H1 (cell line): ENCODE measurements at regions not wholly inside any gene's neighbourhood (a gene's known extent, or its start where the extent isn't known, plus 50 kb on each side); places are given as distances from the start of the nearest gene placed in this dataset.

ENCODE experiments used
- KDM4A ChIP-seq: IDR thresholded peaks from one replicate; pipeline ENCODE4 v1.7.1; 2012; ENCODE audit warnings: low read depth, mild to moderate bottlenecking, moderate library complexity, low read length, inconsistent platforms; ENCODE audit not compliant: severe bottlenecking
- TF ChIP-seq, protein P1 (sequence below): IDR thresholded peaks from 2 replicates; pipeline ENCODE4 v1.6.1; 2012; ENCODE audit warnings: low read length, inconsistent platforms

DNA sequence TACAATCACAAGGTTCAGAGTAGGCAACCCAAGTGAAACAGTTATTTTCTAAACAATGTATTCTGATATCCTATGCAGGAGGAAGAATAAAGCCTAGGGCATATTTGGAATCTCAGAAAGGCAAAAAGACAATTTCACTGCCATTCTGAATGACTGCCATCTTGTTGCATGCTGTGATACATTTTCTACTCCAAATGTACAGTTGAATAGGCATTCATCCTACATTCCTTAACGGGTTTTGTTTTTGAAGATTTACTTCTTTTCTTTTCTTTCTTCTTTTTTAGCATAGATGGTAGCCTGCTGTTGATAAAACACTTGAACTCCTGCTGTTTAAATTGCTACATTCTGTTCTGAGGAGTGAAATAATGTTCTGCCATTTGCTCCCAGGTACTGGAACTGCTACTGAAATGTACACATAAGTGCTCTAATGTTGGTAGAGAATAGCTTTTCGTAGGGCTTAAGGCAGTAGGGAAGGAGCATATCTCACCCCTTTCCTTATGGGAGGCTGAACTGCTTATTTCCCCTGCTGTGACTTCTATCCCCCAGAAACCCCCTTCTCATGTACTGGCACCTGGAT lies 506.8 kb downstream of the DNAJB9 start (continued):
- TF ChIP-seq, protein P1, sequence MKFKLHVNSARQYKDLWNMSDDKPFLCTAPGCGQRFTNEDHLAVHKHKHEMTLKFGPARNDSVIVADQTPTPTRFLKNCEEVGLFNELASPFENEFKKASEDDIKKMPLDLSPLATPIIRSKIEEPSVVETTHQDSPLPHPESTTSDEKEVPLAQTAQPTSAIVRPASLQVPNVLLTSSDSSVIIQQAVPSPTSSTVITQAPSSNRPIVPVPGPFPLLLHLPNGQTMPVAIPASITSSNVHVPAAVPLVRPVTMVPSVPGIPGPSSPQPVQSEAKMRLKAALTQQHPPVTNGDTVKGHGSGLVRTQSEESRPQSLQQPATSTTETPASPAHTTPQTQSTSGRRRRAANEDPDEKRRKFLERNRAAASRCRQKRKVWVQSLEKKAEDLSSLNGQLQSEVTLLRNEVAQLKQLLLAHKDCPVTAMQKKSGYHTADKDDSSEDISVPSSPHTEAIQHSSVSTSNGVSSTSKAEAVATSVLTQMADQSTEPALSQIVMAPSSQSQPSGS, result no peak
- TF ChIP-seq KDM4A, result no peak
